HG02798 (cell line): ENCODE measurements at regions not wholly inside any gene's neighbourhood (a gene's known extent, or its start where the extent isn't known, plus 50 kb on each side); places are given as distances from the start of the nearest gene placed in this dataset.

Experiments used
- ATAC-seq: cut with Tn5 transposase; IDR thresholded peaks from one replicate; pipeline ENCODE4 v1.9.1; 2021; ENCODE audit warnings: mild to moderate bottlenecking; ENCODE audit not compliant: unreplicated experiment, poor library complexity

DNA sequence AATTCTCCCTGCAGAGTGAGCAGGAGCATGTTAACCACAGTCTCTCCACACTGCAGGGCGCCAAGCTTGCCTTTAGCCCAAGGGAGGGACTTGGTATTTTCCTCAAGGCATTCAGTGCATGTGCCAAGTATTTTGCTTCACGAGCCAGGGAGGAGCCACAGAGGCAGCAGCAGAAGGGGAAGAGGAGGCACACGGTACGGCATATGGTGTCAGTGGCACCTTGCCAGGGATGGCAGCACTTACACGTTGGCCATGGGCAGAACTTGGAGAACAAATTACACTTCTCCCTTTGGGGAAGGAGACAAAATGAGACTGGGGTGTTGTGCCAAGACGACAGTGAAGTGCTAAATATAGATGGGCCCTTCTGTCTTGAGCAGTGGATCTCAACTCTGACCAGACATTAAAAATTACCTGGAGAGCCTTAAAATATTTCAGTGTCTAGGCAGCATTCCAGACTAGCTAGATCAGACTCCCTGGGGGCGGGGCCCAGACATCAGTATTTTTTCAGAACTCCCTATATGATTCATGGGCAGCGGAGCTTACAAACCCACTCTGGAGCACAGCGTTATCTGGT, 155.8 kb downstream of the DRD1 start:
- no peak for ATAC-seq

DNA sequence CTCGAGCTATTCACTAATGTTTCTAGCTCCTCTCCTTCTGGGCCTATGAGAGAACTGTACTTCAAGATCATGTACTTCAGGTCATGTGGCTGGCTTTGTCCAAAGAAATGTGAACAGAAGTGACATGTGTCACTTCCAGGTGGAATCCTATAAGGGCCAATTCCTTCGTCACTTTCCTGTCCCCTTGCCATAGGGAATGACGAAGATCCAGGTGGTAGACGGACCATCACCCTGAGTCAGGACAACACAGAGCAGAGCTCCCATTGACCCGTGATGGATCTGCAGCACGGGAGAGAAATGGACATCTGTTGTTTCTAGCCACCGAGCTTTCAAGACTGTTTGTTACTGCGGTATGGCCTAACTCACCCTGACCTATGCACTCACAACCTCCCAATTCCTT, 157.0 kb downstream of the DRD1 start:
- ATAC-seq = no peak

DNA sequence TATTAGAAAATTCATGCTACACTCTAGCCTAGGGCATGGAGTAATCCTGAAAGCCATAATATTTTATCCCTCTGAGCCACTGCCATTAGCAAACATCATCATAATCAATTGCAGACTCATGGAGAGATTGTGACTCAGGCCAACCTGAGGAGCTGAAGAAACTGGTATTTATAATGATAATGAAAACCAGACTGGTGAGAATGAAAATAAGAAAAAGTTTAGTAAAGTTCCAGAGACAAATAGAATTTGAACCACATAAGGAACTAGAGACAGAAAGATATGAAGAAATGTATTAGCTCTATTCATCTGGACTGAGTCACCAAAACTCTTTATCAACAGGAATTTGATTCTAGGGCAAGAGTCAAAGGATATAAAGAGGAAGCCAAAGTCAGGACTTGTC, 158.7 kb downstream of the DRD1 start:
- no peak for ATAC-seq

DNA sequence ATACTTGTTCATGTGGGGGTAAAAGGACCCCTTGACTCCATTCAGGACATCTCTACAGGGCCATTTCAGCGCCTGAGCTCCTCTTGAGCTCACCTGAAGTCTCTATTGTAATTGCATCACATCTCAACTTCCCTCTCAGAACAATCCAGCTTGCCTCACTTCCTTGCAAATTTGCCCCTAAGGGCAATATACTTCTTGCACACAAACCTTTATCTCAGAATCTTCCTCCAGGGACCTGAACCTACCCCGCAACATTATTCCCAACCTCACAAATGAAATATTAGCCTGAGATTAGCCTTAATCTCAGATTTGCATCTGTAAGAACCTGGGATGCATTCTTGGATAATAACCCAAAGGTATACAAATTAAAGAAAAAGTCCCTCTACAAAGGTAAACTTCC, 159.2 kb downstream of the DRD1 start:
- no peak for ATAC-seq

DNA sequence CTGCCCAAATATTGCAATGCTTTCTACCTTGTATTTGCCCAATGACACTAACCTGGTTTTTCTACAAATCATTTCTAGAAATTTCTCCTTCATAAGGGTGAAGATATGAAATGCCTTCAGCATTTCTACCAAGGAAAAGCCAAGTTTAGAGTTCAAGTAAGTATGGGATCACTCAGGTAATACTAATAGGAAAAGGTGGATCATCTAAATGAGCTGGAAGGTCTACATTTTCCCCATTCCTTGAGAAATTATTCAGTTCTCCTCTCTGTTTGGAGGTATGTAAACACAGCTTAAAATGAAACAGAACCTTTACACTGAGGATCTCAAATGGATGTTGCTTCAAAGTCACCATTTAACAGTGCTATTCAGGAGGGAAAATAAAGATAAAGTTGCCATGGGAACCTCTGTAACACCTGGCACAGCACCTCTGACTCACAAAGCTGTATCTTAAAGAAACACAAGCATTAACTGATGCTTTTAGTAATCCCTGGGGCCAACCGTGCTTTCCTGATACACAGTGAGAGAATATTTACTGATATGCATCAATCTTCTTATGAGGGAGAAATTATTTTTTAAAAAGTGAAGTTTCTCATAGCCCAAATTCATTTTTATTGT, 161.3 kb downstream of the DRD1 start:
- ATAC-seq = no peak

DNA sequence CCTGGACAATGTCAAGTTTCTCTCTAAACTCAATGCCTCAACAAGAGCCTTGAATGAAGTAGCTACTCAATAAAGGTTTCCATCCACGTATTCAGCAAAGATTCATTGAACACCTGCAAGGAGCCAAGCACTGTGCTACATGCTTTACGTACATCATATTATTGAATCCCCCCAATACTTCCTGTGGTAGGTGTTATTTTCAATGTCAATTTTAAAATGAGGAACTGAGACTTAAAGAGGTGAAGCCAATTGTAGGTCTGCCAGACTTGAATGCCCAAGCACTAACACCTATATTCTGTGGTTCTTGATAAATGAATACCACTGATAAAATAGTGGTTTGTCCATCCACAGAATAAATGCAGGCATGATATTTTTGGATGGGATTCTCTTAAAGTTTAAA, 162.3 kb downstream of the DRD1 start:
- ATAC-seq = no peak

DNA sequence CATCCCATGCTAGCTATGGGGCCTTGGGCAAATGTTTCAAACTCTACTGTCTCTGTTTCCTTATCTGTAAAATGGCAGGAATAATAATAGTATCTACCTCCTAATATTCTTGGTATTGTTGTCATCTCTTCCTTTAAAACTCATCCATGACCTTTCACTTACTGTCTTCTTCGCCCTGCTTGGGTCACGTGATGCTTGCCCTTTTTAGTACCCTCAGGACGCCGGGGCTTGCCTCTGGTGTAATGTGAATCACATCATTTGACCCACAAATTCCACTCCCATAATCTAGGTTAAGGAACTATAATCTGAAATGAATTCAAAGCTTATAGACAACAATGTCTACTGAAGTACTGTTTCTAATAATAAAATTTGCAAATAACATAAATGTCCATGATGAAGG, 162.7 kb downstream of the DRD1 start:
- ATAC-seq = no peak

DNA sequence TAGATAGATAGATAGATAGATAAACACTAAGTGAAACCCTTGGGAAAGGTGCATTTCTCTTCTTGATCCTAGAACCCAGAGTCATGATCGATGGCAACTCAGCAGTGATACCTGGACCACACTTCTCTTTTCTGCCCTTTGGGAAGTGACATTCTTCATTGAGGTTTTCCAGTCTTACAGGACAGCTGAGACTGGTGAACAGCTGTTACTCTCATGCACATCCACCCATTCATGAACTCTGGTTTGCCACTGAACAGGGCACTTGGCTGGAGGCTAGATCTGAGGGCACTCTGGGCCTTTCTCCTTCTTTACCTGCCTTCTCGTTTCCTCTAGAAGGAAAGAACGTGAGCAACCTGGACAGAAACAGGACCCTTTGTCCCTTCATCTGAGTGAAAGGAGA, 164.5 kb downstream of the DRD1 start:
- no peak for ATAC-seq

DNA sequence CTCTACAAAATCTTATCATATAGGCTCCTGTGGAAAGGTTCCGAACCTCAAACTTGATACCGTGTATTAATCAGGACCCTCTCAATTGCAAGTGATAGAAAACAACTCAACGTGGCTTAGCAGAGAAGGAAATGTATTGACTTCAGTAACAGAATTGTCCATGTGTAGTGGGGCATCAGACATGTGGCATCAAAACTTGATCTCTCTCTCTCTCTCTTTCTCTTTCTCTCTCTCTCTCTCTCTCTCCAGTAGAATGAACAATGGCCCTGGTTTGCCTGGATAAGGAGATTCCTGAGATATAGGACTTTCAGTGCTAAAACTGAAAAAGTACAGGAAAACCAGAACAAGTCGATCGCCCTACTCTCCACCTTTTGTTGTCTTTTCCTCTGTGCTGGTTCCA, 168.2 kb downstream of the DRD1 start:
- no peak for ATAC-seq

DNA sequence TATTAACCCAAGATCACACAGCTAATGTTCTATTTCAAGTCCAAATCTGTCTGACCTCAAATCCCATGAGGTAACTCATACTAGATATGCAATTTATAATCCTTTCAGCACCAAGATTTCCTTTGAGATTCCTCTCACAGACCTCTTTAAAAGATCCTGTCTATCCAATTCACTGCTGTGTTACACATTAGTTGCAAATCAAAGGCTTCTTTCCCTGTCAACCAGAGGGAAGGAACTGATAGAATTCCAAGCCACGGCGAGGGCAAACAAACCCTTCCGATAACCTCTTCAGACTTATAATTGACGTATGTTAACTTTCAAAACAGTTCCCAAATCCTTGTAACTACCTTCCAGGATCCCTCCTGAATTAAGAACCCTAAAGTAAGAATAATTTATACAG, 168.9 kb downstream of the DRD1 start:
- no peak for ATAC-seq

DNA sequence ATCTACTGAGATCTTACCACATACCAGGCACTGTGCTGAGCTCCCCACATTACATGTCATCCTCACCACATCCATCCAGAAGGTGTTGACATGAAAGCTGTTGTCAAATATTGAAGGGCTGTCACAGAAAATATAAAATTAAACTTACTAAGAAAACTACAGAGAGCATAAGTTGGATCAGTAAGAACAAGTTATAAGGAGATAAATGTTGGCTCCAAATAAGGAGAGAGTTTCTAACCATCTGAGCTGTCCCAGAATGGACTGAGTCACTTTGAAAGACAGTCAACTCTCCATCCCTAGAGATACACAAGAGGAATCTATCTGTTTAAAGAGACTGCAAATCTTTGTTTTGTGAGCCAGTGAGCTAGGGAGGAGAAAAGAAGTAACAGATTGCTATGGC, 169.8 kb downstream of the DRD1 start:
- ATAC-seq = no peak

DNA sequence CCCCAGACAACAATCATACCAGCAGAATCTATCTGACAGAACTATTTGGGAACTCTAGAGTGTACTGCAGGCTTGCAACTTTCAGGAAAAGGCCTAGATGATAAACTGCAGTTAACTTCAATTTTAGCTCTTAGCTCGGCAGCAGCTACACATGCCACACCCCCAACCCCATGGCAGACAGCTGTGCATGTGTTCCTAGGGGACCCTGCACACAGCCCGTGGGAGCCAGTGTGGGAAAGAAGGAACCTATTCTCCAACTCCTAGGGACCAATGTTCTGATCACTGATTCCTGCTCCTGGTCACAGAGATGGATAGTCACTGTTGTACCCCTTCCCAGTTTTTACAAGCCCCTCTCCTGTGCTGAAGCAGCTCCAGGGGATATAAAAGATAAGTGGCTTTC, 179.6 kb downstream of the DRD1 start:
- no peak for ATAC-seq

DNA sequence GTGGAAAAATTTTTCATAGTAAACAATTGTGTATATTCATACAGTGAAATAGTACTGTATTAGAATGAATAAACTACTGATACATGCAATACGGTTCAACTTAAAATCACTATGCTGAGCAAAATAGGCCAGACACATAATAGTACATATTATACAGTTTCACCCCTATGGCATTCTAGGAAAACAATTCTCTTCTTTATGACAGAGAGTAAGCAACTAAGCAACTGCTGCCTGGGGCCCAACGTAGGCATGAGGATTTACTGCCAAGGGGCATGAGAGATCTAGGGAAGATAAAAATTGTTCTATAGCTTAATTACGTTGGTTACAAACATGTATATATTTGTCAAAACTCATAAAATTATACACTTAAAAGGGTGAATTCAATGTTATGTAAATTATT, 180.2 kb downstream of the DRD1 start:
- no peak for ATAC-seq

DNA sequence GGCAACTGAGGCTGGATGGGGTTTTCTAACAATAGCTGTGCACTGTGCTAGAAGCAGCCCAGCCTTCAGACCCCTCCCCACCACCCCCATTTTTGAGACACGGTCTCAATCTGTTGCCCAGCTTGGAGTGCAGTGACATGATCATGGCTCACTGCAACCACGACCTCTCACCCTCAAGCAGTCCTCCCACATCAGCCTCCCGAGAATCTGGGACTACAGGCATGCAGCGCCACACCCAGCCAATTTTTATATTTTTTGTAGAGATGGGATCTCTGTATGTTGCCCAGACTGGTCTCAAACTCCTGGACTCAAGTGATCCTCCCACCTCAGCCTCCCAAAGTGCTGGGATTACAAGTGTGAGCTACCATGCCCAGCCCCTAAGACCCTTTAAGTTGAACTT, 182.5 kb downstream of the DRD1 start:
- no peak for ATAC-seq

DNA sequence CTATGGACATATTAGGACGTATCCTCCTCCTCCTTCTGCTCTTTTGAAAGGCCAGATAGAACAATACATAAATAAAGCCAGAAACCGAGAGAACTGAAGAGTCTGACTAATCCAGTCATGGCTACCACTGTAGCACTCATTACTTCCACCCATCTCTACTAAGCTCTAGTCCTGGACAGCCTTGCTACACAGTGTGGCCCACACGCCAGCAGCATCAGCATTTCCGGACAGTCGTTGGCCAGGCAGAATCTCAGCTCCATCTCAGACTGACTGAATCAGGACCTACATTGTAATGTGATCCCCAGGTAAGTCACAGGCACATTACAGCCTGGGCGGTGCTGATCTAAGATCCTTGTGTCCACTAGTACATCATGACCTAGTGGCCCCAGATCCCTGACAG, 182.9 kb downstream of the DRD1 start:
- no peak for ATAC-seq

DNA sequence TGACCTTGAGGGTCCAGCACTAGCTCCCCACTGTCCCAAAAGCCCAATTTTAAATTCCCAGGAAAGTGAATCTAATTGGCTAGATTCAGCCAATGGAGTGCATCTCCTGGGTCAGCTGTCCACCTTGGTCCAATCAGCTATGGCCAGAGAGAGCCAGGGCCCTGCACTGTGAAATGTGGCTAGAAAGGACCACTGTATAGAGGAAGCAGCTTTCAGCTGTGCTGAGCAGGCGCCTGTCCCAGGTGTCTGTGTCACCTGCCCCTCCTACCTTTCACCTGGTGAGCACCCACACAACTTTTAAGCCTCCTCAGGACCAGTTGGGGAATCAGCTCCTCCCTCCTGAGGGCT, 186.2 kb downstream of the DRD1 start:
- no peak for ATAC-seq

DNA sequence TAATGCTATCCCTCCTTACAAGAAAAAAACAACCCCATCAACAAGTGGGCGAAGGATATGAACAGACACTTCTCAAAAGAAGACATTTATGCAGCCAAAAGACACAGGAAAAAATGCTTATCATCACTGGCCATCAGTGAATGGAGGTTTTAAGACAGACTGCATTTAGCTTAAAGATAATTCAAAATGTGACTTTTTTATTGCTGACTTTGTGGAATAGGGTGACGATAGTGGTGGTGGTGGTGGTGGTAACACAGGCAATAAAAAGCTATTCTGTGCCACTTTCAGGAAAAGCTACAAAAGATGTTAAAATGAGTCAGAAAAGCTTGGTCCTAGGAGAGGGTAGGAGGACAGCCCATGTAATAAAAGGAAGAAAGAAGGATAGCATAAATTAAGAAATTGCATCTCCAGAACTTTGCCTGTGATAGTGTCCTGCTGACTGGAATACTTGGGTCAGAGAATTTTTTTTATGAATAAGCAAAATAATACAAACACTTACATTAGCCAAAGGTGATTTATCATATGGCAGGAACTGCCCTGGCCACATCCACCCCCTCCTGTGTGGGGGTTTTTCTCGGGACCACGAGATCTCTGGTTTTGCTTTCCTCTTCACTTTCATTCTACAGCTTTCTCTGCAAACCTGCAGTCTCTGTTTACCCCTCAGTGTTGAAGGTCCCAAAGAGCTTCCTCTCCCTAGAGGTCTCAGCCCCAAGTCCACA, 186.7 kb downstream of the DRD1 start:
- no peak for ATAC-seq

DNA sequence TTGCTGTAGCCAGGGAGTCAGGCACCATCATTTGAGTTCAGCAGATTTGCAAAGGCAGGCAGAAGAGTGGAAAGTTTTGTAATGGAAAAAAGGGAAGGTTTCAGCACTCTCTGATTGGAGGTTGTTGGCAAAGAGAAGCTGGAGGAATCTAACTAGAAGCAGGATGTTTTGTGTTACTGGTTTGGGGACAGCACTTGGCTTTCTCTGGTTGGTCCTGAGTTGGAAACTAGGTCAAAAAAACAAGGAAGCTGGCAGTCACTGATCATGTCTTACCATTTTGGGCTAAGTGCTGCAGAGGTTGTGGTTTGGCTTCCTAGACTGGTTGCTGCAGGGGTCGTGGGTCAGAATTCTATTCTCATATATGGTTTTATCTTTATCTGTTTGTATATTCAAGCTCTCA, 189.8 kb downstream of the DRD1 start:
- ATAC-seq = no peak

DNA sequence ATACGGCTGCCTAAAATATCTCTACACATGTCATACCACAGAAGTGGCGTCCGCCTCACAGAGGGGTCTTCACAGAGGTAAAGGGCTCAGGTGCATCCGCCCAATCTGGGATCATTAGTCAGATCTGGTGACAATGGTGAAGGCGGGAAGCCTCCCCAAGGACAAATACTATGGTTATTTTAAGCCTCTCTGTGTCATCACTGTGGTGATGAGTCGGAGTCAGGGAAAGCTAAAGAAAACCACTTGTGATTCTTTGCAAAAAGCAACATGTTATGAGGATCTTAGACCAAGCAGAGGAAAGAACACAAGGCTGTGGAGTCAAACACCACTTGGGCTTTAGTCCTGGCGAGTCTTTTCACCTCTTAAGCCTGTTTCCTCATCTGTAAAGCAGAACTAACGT, 190.4 kb downstream of the DRD1 start:
- no peak for ATAC-seq

DNA sequence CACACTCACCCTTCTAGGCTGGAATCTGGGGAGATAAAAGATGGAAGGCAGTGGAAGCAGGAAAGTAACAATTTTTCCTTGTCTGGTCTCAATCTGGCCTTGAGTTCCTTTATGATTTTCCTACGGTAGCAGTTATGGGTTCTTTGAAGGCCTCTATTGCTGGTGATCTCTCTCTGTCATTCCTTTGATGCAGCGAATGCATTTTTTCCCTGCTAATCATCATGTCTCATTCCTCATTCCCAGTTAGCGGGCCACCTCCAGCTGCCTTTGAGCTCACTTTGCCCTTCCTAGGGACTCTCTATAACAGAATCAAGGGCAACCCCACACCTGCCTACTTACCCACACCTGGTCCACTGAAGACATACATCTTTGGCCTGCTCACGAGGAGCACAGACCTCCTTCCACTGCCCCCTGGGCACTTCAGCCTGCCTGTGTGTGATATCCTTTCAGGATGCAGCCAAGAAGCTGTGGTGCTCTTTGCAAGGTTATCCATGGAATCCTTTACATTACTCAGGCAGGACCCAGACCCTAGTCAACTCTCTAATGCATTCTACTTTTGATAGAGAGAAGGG, 191.7 kb downstream of the DRD1 start:
- no peak for ATAC-seq

DNA sequence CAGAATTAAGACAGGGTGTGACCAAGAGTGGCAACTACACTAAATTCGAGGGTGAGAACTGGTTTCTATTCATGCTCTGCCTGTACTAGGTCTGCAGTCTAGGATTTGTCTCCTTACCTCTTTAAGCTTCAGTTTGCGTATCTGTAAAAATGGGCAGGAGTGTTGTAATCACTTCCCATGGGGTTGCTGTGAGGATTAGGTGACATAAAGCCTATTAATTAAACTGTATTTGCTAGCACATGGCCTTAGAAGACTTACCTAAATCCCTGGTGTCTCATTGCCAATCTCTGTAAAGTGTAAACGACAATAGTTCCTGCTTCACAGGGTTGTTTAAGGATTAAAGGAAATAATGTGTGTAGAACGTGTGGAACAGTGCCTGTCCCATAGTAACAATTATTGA, 193.6 kb downstream of the DRD1 start:
- no peak for ATAC-seq

DNA sequence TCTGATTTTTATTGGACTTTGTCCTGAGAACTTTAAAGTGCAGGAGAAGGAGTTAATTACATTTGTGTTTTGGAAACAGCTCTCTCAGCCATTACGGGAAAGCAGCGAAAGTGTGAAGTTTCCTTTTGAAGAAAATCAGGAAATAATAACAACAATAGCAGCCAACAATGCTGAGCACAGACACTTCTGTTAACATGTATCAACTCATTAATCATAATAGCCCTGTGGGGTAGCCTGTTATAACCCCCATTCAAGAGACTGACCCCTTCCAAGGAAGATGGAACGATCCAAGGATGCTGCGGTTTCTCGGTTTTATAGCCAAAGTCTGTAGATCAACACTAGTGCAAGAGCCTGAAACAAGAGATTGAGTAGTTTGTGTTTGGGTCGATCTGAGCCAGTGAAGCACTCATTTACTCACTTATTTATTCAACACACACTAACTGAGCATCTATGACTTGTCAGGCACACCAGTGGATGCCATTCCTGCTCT, 195.5 kb downstream of the DRD1 start:
- no peak for ATAC-seq
